A549 (cell line): ENCODE measurements at regions not wholly inside any gene's neighbourhood (a gene's known extent, or its start where the extent isn't known, plus 50 kb on each side); places are given as distances from the start of the nearest gene placed in this dataset.

Experiments used
- ATAC-seq, 2 experiments: fragments of 200-7000 bp in 1 of 2; fragments of >200 bp in 1 of 2; cut with Nextera tagmentation in 1 of 2; cut with Tn5 transposase in 1 of 2; 3 replicates each; pipeline versions ENCODE4 v1.8.0 to v1.9.1; 2018 to 2020; ENCODE audit warnings: mild to moderate bottlenecking in 1 of 2, moderate library complexity in 1 of 2
- CTCF ChIA-PET: fragments of 300-600 bp; sonication (Branson Sonifier 250); formaldehyde crosslinking; extraction: SDS; loops from one replicate; lab custom pipeline; 2021; ENCODE audit warnings: antibody characterized with exemption, inconsistent platforms; lab: Yijun Ruan, JAX
- POLR2A ChIA-PET: fragments of 350-600 bp; formaldehyde crosslinking; extraction: SDS; loops from one replicate; lab custom pipeline; 2021; ENCODE audit warnings: antibody characterized with exemption, inconsistent platforms; lab: Yijun Ruan, JAX
- DNase-seq, 2 experiments: peaks; one replicate each; pipeline versions ENCODE4 v3.0.0 to v3.0.0-alpha.2; 2011 to 2016; ENCODE audit warnings: low read depth in 1 of 2, low spot score in 1 of 2
- FAIRE-seq: peaks from 2 replicates; lab custom pipeline; 2011; peaks lifted over from hg19 to GRCh38; lab: Jason Lieb, UNC
- H3K27ac ChIP-seq, 2 experiments: fragments of >200 bp; sonication (Bioruptor Twin); formaldehyde crosslinking; 3 replicates each; pipeline ENCODE4 v1.5.1; 2016 to 2017
- H3K4me1 ChIP-seq: fragments of >200 bp; sonication (Bioruptor Twin); formaldehyde crosslinking; 3 replicates; pipeline ENCODE4 v1.6.1; 2016
- H3K4me2 ChIP-seq: fragments of >200 bp; sonication (Bioruptor Twin); formaldehyde crosslinking; 3 replicates; pipeline ENCODE4 v1.6.1; 2016
- H3K4me3 ChIP-seq: fragments of >200 bp; sonication (Bioruptor Twin); formaldehyde crosslinking; 3 replicates; pipeline ENCODE4 v1.5.1; 2016
- H3K9me3 ChIP-seq: fragments of >200 bp; sonication (Bioruptor Twin); formaldehyde crosslinking; 3 replicates; pipeline ENCODE4 v1.6.1; 2016
- BCL3 ChIP-seq: fragments of >200 bp; sonication (Bioruptor Twin); formaldehyde crosslinking; IDR thresholded peaks from 3 replicates; pipeline ENCODE4 v1.6.1; 2016
- CBX2 ChIP-seq: fragments of 200-600 bp; sonication (generic); IDR thresholded peaks from 2 replicates; pipeline ENCODE4 v1.6.1; 2016; ENCODE audit warnings: low read depth, mild to moderate bottlenecking, borderline replicate concordance
- CEBPB ChIP-seq, 2 experiments: fragments of >200 bp in 1 of 2; sonication (Bioruptor Twin) in 1 of 2; formaldehyde crosslinking in 1 of 2; IDR thresholded peaks; 2 replicates each; pipeline ENCODE4 v1.6.1; 2012 to 2016
- CHD4 ChIP-seq: fragments of 200-600 bp; sonication (generic); IDR thresholded peaks from 2 replicates; pipeline ENCODE4 v1.6.1; 2016; ENCODE audit warnings: antibody characterized with exemption, mild to moderate bottlenecking, borderline replicate concordance
- CTCF ChIP-seq: fragments of >200 bp; sonication (Bioruptor Twin); formaldehyde crosslinking; IDR thresholded peaks from 3 replicates; pipeline ENCODE4 v1.5.1; 2016
- EHF ChIP-seq: fragments of 250-450 bp; sonication (Bioruptor Pico); IDR thresholded peaks from 2 replicates; pipeline ENCODE4 v1.5.0; 2020; ENCODE audit warnings: mild to moderate bottlenecking
- EHMT2 ChIP-seq: fragments of 200-600 bp; sonication (generic); IDR thresholded peaks from 2 replicates; pipeline ENCODE4 v1.6.1; 2016; ENCODE audit warnings: antibody characterized with exemption, low read depth, mild to moderate bottlenecking, moderate library complexity
- EP300 ChIP-seq, 2 experiments: fragments of >200 bp; sonication (Bioruptor Twin); formaldehyde crosslinking; IDR thresholded peaks; 2 replicates in 1 of 2; 3 replicates in 1 of 2; pipeline ENCODE4 v1.6.1; 2016 to 2017
- FOSB ChIP-seq: fragments of 250-450 bp; sonication (Bioruptor Pico); IDR thresholded peaks from 2 replicates; pipeline ENCODE4 v1.5.0; 2020; ENCODE audit warnings: mild to moderate bottlenecking, moderate library complexity
- FOSL2 ChIP-seq, 2 experiments: fragments of 450-650 bp in 1 of 2; fragments of >200 bp in 1 of 2; sonication (Bioruptor Twin) in 1 of 2; formaldehyde crosslinking; IDR thresholded peaks; 2 replicates each; pipeline versions ENCODE4 v1.5.0 to v1.6.1; 2016 to 2020; ENCODE audit warnings: mild to moderate bottlenecking in 1 of 2, moderate library complexity in 1 of 2
- FOXS1 ChIP-seq: fragments of 250-450 bp; sonication (Bioruptor Pico); IDR thresholded peaks from 2 replicates; pipeline ENCODE4 v1.5.0; 2020; ENCODE audit warnings: mild to moderate bottlenecking, moderate library complexity
- GATA3 ChIP-seq: IDR thresholded peaks from 2 replicates; pipeline ENCODE4 v1.6.1; 2012; ENCODE audit warnings: borderline replicate concordance
- HOXB13 ChIP-seq: fragments of 250-450 bp; sonication (Bioruptor Pico); IDR thresholded peaks from 2 replicates; pipeline ENCODE4 v1.5.0; 2020; ENCODE audit warnings: low read depth, mild to moderate bottlenecking, moderate library complexity
- JUNB ChIP-seq: fragments of >200 bp; sonication (Bioruptor Twin); formaldehyde crosslinking; IDR thresholded peaks from 2 replicates; pipeline ENCODE4 v1.6.1; 2016
- RNF2 ChIP-seq: fragments of 200-600 bp; sonication (generic); IDR thresholded peaks from 2 replicates; pipeline ENCODE4 v1.6.1; 2016; ENCODE audit warnings: low read depth, mild to moderate bottlenecking, antibody characterized with exemption, moderate library complexity, borderline replicate concordance
- ZFP36 ChIP-seq: fragments of 450-650 bp; IDR thresholded peaks from 2 replicates; pipeline ENCODE4 v1.6.1; 2014; ENCODE audit warnings: borderline replicate concordance; ENCODE audit not compliant: partially characterized antibody
- ZNF302 ChIP-seq: fragments of 250-450 bp; sonication (Bioruptor Pico); IDR thresholded peaks from 2 replicates; pipeline ENCODE4 v1.9.0; 2021; ENCODE audit warnings: inconsistent platforms, mild to moderate bottlenecking, moderate library complexity
- whole genome bisulfite sequencing: methylation state at CpG from one replicate; pipeline ENCODE4 v1.1.6; 2017; ENCODE audit errors: missing lambda C conversion rate; 5-methylcytosine and 5-hydroxymethylcytosine counted together

GRCh38 chr3:177973241-177973840 is 562.9 kb upstream of the KCNMB2 start:
- Histone ChIP-seq H3K4me2 (peak overlapping the region; percentile 20; the same call in 1 of the 3 replicates), H3K4me1 (peaks cover 41% of the 10 kb centered on the region), H3K9me3 (no peaks in the 10 kb centered on the region)
- CTCF ChIA-PET: no interaction called here
- FAIRE-seq (no peak), DNase-seq (no peak)
- TF ChIP-seq CHD4 (no peak), EHF (CRISPR knock-in tag) (no peak), ZNF302 (CRISPR knock-in tag) (no peak)
- TF ChIP-seq, all 56 proteins: peak for 0
- Histone ChIP-seq H3K27ac (peak overlapping the region; percentile 8 to 63; a peak in 4 of 6 replicates), H3K4me3 (no peak overlapping the region)
- ATAC-seq: peak in 1 of 2 experiments; percentile 75; a peak in 3 of 6 replicates
- 29% methylated on average over 2 of the region's 2 CpGs for WGBS
- POLR2A ChIA-PET: no interaction called here

GRCh38 chr3:177976241-177976640 is 560.0 kb upstream of the KCNMB2 start:
- no peak for ATAC-seq
- no peak for FAIRE-seq
- no peak for DNase-seq
- peak overlapping the region in 1 of 2 experiments; percentile 78; a peak in 3 of 6 replicates for H3K27ac ChIP-seq
- no peaks in the 10 kb centered on the region for H3K9me3 ChIP-seq
- CTCF ChIA-PET: no interaction called here
- POLR2A ChIA-PET: no interaction called here
- 46% methylated on average over 2 of the region's 2 CpGs for WGBS
- TF ChIP-seq BCL3: no peak
- no peak for TF ChIP-seq CTCF
- peaks cover 26% of the 10 kb centered on the region for H3K4me1 ChIP-seq
- H3K4me3 ChIP-seq: no peak overlapping the region
- no peak overlapping the region for H3K4me2 ChIP-seq

- ChIA-PET POLR2A (no interaction called here), CTCF (no interaction called here)
- Histone ChIP-seq H3K27ac (peak overlapping the region; percentile 53 to 78; a peak in 4 of 6 replicates), H3K4me2 (peak overlapping the region; percentile 51; the same call in 2 of the 3 replicates), H3K4me3 (no peak overlapping the region), H3K9me3 (no peaks in the 10 kb centered on the region), H3K4me1 (peaks cover 29% of the 10 kb centered on the region)
- ATAC-seq (no peak), FAIRE-seq (no peak), DNase-seq (no peak)
- TF ChIP-seq CTCF (no peak), RNF2 (no peak), FOXS1 (CRISPR knock-in tag) (no peak), FOSB (CRISPR knock-in tag) (no peak), HOXB13 (CRISPR knock-in tag) (no peak)
- 88% methylated on average over 2 of the region's 2 CpGs for WGBS
Measured at GRCh38 chr3:177976866-177977265, 559.4 kb upstream of the KCNMB2 start.

GRCh38 chr3:177977381-177978158 is 558.7 kb upstream of the KCNMB2 start:
- ChIA-PET POLR2A (no interaction called here), CTCF (no interaction called here)
- Histone ChIP-seq H3K27ac (peak overlapping the region; percentile 53 to 78; a peak in 5 of 6 replicates), H3K4me1 (peaks cover 32% of the 10 kb centered on the region), H3K9me3 (no peaks in the 10 kb centered on the region), H3K4me2 (peak overlapping the region; percentile 51), H3K4me3 (no peak overlapping the region)
- TF ChIP-seq CBX2 (no peak), CEBPB (IDR thresholded peaks at IDR 0.05) (peak; percentile 71 to 89; a peak in 3 of 4 replicates), BCL3 (no peak), GATA3 (0 out of 2 replicates have a peak, but pooled peaks have one; percentile 37), ZFP36 (no peak), EHMT2 (no peak), FOSL2 (IDR thresholded peaks at IDR 0.05) (peak; percentile 59; the same call in 1 of the 2 replicates), FOSL2 (CRISPR knock-in tag; IDR thresholded peaks at IDR 0.05) (peak; percentile 62), EP300 (IDR thresholded peaks at IDR 0.05) (no peak), JUNB (peak; percentile 68)
- FAIRE-seq (no peak), ATAC-seq (peak; percentile 47 to 78; a peak in 5 of 6 replicates), DNase-seq (peak; percentile 20 to 33)
- WGBS: 31% methylated on average over 2 of the region's 2 CpGs
